RWPE2 (cell line): ENCODE measurements at regions not wholly inside any gene's neighbourhood (a gene's known extent, or its start where the extent isn't known, plus 50 kb on each side); places are given as distances from the start of the nearest gene placed in this dataset.
A peak's percentile ranks its signal among the peaks of the same experiment; 100 is the strongest.

Experiments used
- ATAC-seq: fragments of 200-7000 bp; cut with Tn5 transposase; 3 replicates; pipeline ENCODE4 v1.9.1; 2021; ENCODE audit warnings: low read depth
- DNase-seq: peaks from one replicate; pipeline ENCODE4 v3.0.0-alpha.2; 2020; ENCODE audit warnings: low spot score
- H3K27ac ChIP-seq: fragments of 450-650 bp; 2 replicates; pipeline ENCODE4 v1.5.1; 2017; ENCODE audit warnings: mild to moderate bottlenecking; ENCODE audit not compliant: poor library complexity, severe bottlenecking
- H3K27me3 ChIP-seq: fragments of 250-450 bp; sonication (Bioruptor Pico); 2 replicates; pipeline ENCODE4 v1.5.1; 2021; ENCODE audit warnings: mild to moderate bottlenecking, moderate library complexity; ENCODE audit not compliant: insufficient read depth, poor library complexity, severe bottlenecking
- H3K36me3 ChIP-seq: fragments of 250-450 bp; sonication (Bioruptor Pico); 2 replicates; pipeline ENCODE4 v1.5.1; 2020; ENCODE audit warnings: low read depth, mild to moderate bottlenecking, moderate library complexity
- H3K4me1 ChIP-seq: fragments of 250-450 bp; sonication (Bioruptor Pico); 2 replicates; pipeline ENCODE4 v1.5.1; 2021; ENCODE audit warnings: mild to moderate bottlenecking, moderate library complexity; ENCODE audit not compliant: insufficient read depth, poor library complexity, severe bottlenecking
- H3K4me3 ChIP-seq: fragments of 250-450 bp; sonication (Bioruptor Pico); 2 replicates; pipeline ENCODE4 v1.5.1; 2021; ENCODE audit warnings: mild to moderate bottlenecking, moderate library complexity; ENCODE audit not compliant: severe bottlenecking
- H3K9me3 ChIP-seq: fragments of 250-450 bp; sonication (Bioruptor Pico); 2 replicates; pipeline ENCODE4 v1.5.1; 2021; ENCODE audit warnings: mild to moderate bottlenecking, moderate library complexity; ENCODE audit not compliant: severe bottlenecking
- TF ChIP-seq, protein P1 (sequence below): fragments of 450-650 bp; IDR thresholded peaks from one replicate; pipeline ENCODE4 v1.5.1; 2017; ENCODE audit warnings: mild to moderate bottlenecking, moderate library complexity; ENCODE audit not compliant: poor library complexity, severe bottlenecking

DNA sequence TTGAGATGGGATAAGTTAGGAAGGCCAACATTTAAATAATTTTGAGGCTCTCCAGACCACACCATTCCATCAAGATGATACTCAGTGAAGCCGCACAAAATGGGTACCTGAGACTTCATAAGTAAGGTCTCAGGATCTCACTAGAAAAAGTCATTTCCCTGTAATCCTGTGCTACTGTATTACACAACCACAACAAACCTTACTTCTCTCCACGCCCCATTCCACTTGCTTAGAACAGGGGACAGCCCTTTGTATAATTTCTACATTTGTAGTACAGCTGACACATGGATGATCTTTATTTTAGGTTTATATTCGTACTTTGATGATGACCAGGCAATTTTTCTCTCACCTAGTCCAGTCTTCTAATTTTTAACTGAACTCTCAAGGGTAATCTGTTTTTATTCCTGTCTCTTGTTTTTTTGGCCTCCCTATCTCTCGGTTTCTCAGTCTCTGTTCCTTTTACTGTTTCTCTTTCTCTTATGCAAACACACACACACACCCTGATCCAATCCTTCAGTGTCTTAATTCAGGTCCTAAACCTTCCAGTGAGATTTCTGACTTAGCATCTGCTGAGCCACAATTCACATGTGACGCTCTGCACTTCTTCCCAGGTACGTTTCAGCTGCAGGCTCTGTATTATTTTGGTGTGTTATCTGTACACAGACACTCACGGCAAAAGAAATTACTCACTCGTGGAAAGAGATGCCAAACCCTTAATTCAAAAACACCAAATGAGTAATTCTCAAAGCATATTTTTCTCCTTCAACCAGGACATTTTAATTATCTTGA, 223.2 kb upstream of the THBS1 start:
- DNase-seq, result no peak
- Histone ChIP-seq H3K4me1 (peaks cover 19% of the 10 kb centered on the region), H3K27me3 (no peaks in the 10 kb centered on the region)

DNA sequence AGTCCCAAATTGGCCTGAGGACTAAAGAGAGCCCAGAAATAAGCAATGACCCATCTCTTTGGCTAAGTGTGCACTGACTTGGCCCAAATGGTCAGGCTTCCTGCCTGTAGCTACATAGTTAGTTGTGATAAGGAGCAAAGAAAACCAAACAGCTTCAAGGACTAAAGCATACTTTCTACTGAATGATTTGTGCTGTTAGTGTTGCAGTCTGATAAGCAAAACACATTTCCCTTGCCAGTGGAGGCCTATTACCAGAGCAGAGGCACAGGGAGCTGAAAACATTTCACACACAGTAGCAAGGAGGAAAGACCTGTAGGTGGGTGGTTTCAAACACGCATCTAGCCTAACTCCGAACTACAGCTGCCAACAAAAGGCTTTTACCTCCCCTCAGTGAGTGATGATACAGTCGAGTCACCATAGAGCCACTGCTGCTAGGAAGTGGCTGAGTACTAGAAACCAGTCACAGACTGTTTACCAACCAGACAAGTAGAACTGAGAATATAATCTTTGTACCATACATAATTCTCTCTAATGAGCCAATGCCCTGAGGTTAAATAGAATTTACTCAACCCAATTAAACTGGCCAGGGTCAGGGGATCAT, 222.3 kb upstream of the THBS1 start:
- no peaks in the 10 kb centered on the region for H3K9me3 ChIP-seq
- no peak for DNase-seq
- no peaks in the 10 kb centered on the region for H3K27me3 ChIP-seq
- TF ChIP-seq, protein P1, sequence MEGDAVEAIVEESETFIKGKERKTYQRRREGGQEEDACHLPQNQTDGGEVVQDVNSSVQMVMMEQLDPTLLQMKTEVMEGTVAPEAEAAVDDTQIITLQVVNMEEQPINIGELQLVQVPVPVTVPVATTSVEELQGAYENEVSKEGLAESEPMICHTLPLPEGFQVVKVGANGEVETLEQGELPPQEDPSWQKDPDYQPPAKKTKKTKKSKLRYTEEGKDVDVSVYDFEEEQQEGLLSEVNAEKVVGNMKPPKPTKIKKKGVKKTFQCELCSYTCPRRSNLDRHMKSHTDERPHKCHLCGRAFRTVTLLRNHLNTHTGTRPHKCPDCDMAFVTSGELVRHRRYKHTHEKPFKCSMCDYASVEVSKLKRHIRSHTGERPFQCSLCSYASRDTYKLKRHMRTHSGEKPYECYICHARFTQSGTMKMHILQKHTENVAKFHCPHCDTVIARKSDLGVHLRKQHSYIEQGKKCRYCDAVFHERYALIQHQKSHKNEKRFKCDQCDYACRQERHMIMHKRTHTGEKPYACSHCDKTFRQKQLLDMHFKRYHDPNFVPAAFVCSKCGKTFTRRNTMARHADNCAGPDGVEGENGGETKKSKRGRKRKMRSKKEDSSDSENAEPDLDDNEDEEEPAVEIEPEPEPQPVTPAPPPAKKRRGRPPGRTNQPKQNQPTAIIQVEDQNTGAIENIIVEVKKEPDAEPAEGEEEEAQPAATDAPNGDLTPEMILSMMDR, result no peak
- peak overlapping the region; percentile 27 for H3K27ac ChIP-seq
- H3K36me3 ChIP-seq, result no peaks in the 10 kb centered on the region
- ATAC-seq, result peak; percentile 65
- peaks cover 20% of the 10 kb centered on the region for H3K4me1 ChIP-seq
- H3K4me3 ChIP-seq, result no peak overlapping the region

More for the DNA sequence above, 223.2 kb upstream of the THBS1 start:
- H3K36me3 ChIP-seq, result no peaks in the 10 kb centered on the region
- peak; percentile 33; the same call in 1 of the 3 replicates for ATAC-seq
- peak overlapping the region; percentile 27 for H3K27ac ChIP-seq
- H3K4me3 ChIP-seq, result no peak overlapping the region
- H3K9me3 ChIP-seq, result no peaks in the 10 kb centered on the region
- TF ChIP-seq, protein P1, result no peak

DNA sequence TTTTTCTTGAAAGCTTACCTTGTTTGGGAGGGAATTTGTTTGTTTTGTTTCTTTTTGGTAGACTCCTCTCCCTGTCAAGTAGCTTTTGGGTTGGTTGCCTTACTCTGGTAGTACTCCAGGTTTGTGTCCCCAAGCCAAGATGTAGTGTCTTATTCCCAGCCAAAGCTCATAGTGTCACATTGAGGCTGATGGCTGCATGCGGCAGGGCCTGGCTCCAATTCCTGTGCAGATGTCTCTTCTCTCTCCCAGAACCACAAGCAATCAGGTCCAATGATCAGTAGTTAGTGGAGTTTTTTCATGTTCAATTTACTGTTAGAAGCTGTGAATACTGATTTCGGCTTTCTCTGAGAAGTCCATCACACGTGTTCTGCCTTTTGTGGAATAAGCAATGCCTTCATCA, 221.1 kb upstream of the THBS1 start:
- Histone ChIP-seq H3K27ac (peak overlapping the region; percentile 27), H3K36me3 (no peaks in the 10 kb centered on the region), H3K27me3 (no peaks in the 10 kb centered on the region), H3K4me3 (no peak overlapping the region), H3K9me3 (peaks cover 2% of the 10 kb centered on the region), H3K4me1 (peaks cover 32% of the 10 kb centered on the region)
- DNase-seq, result no peak
- ATAC-seq, result no peak
- TF ChIP-seq, protein P1, result no peak

DNA sequence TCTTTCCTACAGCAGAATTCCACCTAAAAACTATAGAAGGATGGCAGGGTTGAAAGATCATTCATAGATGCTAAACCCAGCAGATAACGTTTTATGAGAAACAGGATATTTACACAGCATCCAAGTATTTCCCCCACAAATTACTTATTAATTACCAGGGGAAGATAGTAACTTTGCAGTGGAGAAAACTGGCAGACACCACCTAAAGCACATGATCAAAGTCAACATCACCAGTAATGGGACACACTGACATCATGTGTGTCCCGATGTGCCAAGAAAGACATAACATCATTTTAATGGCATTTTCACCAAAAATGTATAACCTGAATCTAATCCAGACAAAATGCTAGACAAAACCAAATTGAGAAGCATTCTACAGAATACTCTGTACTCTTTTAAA, 220.4 kb upstream of the THBS1 start:
- Histone ChIP-seq H3K4me3 (no peak overlapping the region), H3K36me3 (no peaks in the 10 kb centered on the region), H3K27me3 (no peaks in the 10 kb centered on the region), H3K27ac (no peak overlapping the region), H3K4me1 (peaks cover 37% of the 10 kb centered on the region), H3K9me3 (peaks cover 2% of the 10 kb centered on the region)
- no peak for DNase-seq
- ATAC-seq, result no peak
- TF ChIP-seq, protein P1, result no peak

DNA sequence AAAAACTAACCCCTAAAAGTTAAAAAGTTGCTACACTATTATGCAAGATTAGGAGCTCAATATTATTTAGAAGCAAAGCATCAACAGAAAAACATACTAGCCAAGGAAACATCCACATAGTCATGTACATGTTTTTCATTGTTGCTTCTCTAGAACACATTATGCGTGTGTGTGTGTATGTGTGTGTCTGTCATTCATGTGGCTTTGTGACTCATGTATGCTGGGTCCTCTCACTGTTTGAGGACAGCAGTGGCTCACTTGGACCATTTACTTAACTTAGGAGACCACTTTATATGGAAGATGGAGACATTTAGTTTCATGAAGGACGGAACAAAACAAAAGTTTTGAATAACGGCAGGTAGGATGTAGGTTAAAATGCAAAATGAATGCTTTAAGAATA, 219.4 kb upstream of the THBS1 start:
- no peaks in the 10 kb centered on the region for H3K36me3 ChIP-seq
- peaks cover 2% of the 10 kb centered on the region for H3K9me3 ChIP-seq
- ATAC-seq (no peak), DNase-seq (no peak)
- no peak overlapping the region for H3K27ac ChIP-seq
- no peak overlapping the region for H3K4me3 ChIP-seq
- TF ChIP-seq, protein P1, result no peak
- no peaks in the 10 kb centered on the region for H3K27me3 ChIP-seq
- peaks cover 37% of the 10 kb centered on the region for H3K4me1 ChIP-seq
